GM20000 (cell line): ENCODE measurements at regions not wholly inside any gene's neighbourhood (a gene's known extent, or its start where the extent isn't known, plus 50 kb on each side); places are given as distances from the start of the nearest gene placed in this dataset.

Experiments used
- DNase-seq: peaks from one replicate; pipeline ENCODE4 v3.0.0; 2012; ENCODE audit warnings: low spot score
- TF ChIP-seq, protein P1 (sequence below): IDR thresholded peaks from 2 replicates; pipeline ENCODE4 v1.5.1; 2012; ENCODE audit warnings: mild to moderate bottlenecking, control low read depth; ENCODE audit errors: extremely low read depth, missing control alignments

- TF ChIP-seq, protein P1, sequence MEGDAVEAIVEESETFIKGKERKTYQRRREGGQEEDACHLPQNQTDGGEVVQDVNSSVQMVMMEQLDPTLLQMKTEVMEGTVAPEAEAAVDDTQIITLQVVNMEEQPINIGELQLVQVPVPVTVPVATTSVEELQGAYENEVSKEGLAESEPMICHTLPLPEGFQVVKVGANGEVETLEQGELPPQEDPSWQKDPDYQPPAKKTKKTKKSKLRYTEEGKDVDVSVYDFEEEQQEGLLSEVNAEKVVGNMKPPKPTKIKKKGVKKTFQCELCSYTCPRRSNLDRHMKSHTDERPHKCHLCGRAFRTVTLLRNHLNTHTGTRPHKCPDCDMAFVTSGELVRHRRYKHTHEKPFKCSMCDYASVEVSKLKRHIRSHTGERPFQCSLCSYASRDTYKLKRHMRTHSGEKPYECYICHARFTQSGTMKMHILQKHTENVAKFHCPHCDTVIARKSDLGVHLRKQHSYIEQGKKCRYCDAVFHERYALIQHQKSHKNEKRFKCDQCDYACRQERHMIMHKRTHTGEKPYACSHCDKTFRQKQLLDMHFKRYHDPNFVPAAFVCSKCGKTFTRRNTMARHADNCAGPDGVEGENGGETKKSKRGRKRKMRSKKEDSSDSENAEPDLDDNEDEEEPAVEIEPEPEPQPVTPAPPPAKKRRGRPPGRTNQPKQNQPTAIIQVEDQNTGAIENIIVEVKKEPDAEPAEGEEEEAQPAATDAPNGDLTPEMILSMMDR, result no peak
- no peak for DNase-seq
Measured at GRCh38 chr11:82009133-82009532, 724.5 kb downstream of the FAM181B start.

DNA sequence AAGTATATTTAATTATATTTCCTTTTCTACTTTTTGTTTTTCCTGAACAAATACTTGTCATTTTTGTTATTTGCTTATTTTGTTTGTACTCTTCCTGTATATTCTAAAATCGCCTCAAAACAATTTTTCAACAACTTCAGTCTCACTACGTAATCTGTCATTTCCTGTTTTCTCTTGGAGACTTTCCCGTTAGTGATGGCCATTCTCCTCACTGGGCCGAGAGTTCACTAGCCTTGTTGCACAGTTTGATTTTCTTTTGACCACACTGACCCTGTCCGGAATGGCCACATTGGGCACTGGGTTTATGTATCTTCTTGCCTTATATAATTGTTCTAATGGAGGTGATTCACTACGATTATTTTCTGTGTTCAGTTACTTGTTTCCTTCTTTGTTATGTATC, 726.1 kb downstream of the FAM181B start:
- DNase-seq, result no peak
- TF ChIP-seq, protein P1, result no peak

- TF ChIP-seq, protein P1, result no peak
- DNase-seq, result no peak
Measured at GRCh38 chr11:82004537-82005213, 729.0 kb downstream of the FAM181B start.

DNA sequence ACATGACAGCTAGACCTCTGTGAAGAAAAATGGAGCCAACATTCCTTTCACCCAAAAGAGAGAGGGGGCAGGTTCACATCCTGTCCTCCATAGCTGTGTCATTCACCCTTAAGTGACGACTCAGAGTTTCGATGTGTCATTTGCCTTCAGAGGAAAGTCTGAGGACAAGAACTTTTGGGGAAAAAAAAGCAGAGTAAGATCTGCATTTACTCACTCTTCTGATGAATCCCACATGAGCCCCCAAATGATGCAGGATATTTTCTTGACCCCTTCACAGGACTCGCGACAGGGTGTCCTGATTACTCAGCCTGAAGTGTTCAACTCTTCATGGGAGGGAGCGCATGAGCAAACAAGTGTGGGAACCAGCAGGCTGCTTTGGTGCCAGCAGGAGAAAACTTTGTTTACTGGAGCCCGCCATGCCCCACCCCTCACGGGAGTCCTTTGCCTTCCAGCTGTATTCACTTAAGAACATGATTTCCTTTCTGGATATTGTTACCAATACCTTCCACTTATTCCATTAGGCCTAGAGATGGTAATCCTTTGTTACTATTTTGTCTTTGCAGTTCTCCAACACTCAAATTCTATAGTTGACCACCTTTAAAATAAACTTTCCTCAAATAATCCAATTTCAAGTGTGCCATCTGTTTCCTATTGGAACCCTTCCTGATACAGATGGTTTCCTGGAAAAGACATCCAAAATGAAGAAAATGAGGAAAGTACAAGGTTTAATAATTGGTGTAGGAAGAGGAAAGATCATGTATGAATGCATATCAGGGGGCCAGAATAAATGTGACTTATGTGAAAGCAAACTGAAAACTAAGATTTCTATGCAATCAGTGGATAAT, 729.8 kb downstream of the FAM181B start:
- TF ChIP-seq, protein P1, result no peak
- no peak for DNase-seq

- TF ChIP-seq, protein P1, result no peak
- DNase-seq, result no peak
Measured at GRCh38 chr11:82003024-82003423, 730.6 kb downstream of the FAM181B start.

- DNase-seq, result no peak
- TF ChIP-seq, protein P1, result no peak
Measured at GRCh38 chr11:81995889-81996288, 737.8 kb downstream of the FAM181B start.

GRCh38 chr11:81993755-81994154, 739.9 kb downstream of the FAM181B start:
- DNase-seq, result no peak
- TF ChIP-seq, protein P1, result no peak
